NB4 (cell line): ENCODE measurements at regions not wholly inside any gene's neighbourhood (a gene's known extent, or its start where the extent isn't known, plus 50 kb on each side); places are given as distances from the start of the nearest gene placed in this dataset.

Source experiments
- DNase-seq: peaks from one replicate; pipeline ENCODE4 v3.0.0; 2010; ENCODE audit warnings: low read depth
- H3K4me3 ChIP-seq: one replicate; pipeline ENCODE4 v1.5.1; 2011; ENCODE audit warnings: mild to moderate bottlenecking, low read depth, low read length, moderate library complexity
- CTCF ChIP-seq: IDR thresholded peaks from one replicate; pipeline ENCODE4 v1.5.1; 2012; ENCODE audit warnings: low read depth, low read length
- MAX ChIP-seq: IDR thresholded peaks from 2 replicates; pipeline ENCODE4 v1.6.1; 2011; ENCODE audit warnings: low read depth, low read length
- MYC ChIP-seq: IDR thresholded peaks from 2 replicates; pipeline ENCODE4 v1.6.1; 2011; ENCODE audit warnings: low read depth, low read length
- POLR2A ChIP-seq: IDR thresholded peaks from 2 replicates; pipeline ENCODE4 v1.6.1; 2011; ENCODE audit warnings: mild to moderate bottlenecking; ENCODE audit not compliant: insufficient read length; ENCODE audit errors: extremely low read depth

DNA sequence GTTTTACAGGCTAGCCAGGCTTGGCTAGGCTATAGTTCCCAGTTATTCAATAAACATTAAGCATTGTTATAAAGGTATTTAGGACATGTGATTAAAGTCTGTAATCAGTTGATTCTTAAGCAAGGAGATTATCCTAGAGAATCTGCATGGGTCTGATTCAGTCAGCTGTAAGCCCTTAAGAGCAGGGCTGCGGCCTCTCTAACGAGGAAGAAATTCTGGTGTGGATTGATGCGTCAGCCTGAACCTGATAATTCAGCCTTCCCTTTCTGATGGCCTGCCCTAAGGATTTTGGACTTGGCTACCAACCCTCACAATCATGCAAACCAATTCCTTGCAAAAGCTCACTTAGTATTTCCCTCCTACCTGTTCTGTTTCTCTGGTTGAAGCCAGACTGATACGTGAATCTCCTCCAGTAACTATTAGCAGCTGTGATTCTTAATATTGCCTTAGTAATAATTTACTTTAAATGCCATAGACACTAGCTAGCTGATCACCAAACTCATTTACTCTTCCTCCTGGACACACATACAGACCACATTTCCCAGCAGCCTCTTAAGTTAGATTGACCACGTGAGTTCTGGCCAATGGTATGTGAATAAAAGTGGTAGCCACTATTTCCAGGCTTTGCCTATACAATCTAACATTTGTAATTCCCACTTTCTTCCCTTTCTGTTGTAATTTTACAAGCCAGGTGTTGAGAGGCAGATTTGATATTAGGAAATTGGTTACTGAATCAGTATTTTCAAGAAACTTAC, 678.0 kb upstream of the INTU start:
- no peak overlapping the region for H3K4me3 ChIP-seq
- TF ChIP-seq POLR2A = no peak
- TF ChIP-seq MYC = no peak
- no peak for TF ChIP-seq MAX
- no peak for TF ChIP-seq CTCF
- no peak for DNase-seq

DNA sequence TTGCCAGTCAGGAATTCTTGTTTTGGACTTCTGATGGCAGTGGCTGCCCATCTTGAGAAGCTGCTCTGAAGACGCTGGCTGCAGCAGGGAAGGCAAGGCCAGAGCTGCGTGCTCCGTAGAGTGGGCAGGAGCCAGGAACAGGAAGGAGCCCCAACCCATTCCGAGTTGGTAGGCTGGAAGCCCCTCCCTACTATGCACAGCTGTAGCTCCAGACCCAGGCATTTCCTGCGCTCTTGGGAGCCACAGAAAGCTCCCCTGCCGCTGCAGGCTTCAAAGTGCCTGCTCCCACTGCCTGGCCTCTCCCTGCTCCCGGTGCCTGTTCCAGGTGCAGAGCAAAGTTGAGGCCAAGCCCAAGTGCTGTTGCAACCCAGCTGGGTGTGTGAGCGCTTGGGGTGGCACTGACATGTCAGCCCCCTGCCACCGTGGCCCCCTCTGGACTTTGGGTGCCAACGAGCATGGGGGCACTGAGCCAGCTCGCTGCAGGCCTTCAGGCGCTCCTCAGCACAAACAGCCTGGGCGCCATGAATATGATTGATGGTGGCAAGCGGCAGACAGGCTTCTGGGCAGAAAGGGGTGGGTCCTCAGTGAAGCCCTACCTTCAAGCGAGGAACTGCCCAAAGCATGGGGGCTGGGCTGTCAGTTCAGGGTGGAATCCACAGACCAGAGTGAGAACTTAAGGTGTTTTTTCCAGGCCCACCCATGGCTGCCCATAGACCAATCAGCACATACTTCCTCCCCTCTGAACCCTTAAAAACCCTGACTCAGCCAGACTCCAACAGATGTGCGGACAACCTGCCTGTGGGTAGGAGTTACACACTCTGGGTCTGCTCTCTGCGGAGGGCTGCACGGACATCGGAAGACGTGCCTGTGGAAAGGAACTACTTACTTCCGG, 677.2 kb upstream of the INTU start:
- DNase-seq = no peak
- no peak overlapping the region for H3K4me3 ChIP-seq
- TF ChIP-seq CTCF = no peak
- TF ChIP-seq MYC = no peak
- no peak for TF ChIP-seq MAX

DNA sequence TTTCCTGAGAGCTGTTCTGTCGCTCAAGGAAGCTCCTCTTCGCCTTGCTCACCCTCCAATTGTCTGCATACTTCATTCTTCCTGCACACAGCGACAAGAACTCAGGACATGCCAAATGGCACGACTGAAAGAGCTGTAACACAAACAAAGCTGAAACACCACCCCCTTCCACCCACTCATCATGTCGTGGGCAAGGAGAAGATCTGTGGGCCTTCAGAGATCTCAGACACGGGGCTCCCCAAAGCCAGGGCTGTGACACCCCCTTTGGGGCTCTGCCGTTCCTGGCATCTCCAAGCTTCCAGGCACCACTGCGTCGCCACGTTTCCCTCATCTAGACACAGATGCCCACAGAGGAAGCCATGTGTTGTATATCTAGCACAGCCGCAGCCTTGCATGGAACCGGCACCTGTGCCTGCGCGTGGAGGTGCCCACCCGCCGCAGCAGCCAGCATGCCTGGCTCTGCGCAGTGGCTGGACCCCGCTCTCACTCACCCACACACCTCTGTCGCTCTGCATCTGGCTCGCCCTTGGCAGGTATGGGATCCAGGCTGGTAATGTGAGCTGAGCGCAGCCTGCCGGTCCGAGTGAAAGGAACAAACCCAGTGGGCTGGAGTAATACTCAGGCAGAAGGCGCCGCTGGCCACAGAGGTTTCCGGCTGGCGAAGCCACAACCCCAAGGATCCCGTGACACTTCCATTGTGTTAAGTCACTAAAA, 676.4 kb upstream of the INTU start:
- no peak overlapping the region for H3K4me3 ChIP-seq
- no peak for DNase-seq
- TF ChIP-seq CTCF (no peak), MYC (no peak), POLR2A (no peak), MAX (no peak)

- no peak overlapping the region for H3K4me3 ChIP-seq
- DNase-seq = no peak
- TF ChIP-seq POLR2A (no peak), CTCF (no peak), MAX (no peak), MYC (no peak)
These were observed 675.2 kb upstream of the INTU start for GRCh38 chr4:126957556-126957955.

DNA sequence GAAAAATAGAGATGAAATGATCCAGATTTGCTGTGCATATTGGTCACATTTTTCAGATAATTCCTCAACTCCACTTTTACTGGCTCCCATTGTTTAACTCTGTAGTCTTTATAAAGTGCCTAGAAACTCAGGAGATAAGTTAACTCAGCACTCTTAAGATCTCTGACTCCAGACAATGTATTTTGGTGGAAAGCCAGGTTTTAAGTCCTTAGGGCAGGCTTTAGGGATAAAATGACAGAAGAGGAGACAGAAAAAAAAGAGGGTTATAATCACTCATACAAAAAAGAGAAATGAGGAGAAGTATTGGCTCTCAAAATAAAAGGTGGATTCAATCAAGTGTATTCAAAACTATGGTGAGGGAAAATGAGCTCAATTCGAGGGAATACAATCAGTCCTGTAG, 674.8 kb upstream of the INTU start:
- TF ChIP-seq POLR2A = no peak
- TF ChIP-seq MAX = no peak
- no peak for TF ChIP-seq CTCF
- TF ChIP-seq MYC = no peak
- H3K4me3 ChIP-seq = no peak overlapping the region
- no peak for DNase-seq
